ENCODE measurements at regions not wholly inside any gene's neighbourhood (a gene's known extent, or its start where the extent isn't known, plus 50 kb on each side); places are given as distances from the start of the nearest gene placed in this dataset.

DNA sequence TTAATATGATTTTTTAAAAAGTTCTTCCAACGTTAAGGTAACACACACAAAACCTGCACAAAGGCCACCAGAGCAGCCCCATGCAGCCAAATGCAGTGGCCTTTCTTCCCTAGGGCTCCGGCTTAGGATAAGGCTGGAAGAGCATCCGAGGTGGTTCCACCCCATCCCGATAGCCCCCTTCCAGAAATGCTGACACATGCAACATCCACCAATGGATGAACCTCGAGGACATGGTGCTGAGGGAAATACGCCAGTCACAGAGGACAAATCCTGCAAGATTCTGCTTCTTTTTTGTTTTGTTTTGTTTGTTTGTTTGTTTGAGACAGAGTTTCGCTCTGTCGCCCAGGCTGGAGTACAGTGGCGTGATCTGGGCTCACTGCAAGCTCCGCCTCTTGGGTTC is 199.3 kb upstream of the NSMCE3 start:
- TF ChIP-seq, protein P1, sequence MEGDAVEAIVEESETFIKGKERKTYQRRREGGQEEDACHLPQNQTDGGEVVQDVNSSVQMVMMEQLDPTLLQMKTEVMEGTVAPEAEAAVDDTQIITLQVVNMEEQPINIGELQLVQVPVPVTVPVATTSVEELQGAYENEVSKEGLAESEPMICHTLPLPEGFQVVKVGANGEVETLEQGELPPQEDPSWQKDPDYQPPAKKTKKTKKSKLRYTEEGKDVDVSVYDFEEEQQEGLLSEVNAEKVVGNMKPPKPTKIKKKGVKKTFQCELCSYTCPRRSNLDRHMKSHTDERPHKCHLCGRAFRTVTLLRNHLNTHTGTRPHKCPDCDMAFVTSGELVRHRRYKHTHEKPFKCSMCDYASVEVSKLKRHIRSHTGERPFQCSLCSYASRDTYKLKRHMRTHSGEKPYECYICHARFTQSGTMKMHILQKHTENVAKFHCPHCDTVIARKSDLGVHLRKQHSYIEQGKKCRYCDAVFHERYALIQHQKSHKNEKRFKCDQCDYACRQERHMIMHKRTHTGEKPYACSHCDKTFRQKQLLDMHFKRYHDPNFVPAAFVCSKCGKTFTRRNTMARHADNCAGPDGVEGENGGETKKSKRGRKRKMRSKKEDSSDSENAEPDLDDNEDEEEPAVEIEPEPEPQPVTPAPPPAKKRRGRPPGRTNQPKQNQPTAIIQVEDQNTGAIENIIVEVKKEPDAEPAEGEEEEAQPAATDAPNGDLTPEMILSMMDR (IDR thresholded peaks at IDR 0.05) = no peak
- TF ChIP-seq POLR2A (IDR thresholded peaks at IDR 0.05) = no peak
